Sigmoid colon (tissue), 4 donors: ENCODE measurements at regions not wholly inside any gene's neighbourhood (a gene's known extent, or its start where the extent isn't known, plus 50 kb on each side); places are given as distances from the start of the nearest gene placed in this dataset.

Experiments
- CTCF ChIP-seq, 4 experiments: fragments of 450-650 bp in 3 of 4; fragments of 200-600 bp in 1 of 4; IDR thresholded peaks; one replicate each; pipeline ENCODE4 v1.5.1; 2016 to 2019; ENCODE audit warnings: antibody characterized with exemption in 4 of 4, mild to moderate bottlenecking in 3 of 4, moderate library complexity in 2 of 4
- EP300 ChIP-seq, 4 donors: sonication (generic); formaldehyde crosslinking; IDR thresholded peaks; one replicate each; pipeline ENCODE4 v1.6.1; 2017; ENCODE audit warnings: antibody characterized with exemption in 4 of 4
- POLR2A ChIP-seq, 2 donors: fragments of 450-650 bp; IDR thresholded peaks; one replicate each; pipeline ENCODE4 v1.6.1; 2016; ENCODE audit warnings: antibody characterized with exemption in 2 of 2, mild to moderate bottlenecking in 2 of 2, moderate library complexity in 2 of 2
- POLR2AphosphoS5 ChIP-seq, 4 donors: sonication (generic); formaldehyde crosslinking; IDR thresholded peaks; one replicate each; pipeline ENCODE4 v1.6.1; 2017; ENCODE audit warnings: antibody characterized with exemption in 4 of 4

- TF ChIP-seq CTCF (IDR thresholded peaks at IDR 0.05) (no peak), EP300 (IDR thresholded peaks at IDR 0.05) (no peak), POLR2A (IDR thresholded peaks at IDR 0.05) (no peak), POLR2AphosphoS5 (IDR thresholded peaks at IDR 0.05) (no peak)
These were observed 212.4 kb downstream of the HSD17B3 start for GRCh38 chr9:96089452-96090085.
